ENCODE measurements at regions not wholly inside any gene's neighbourhood (a gene's known extent, or its start where the extent isn't known, plus 50 kb on each side); places are given as distances from the start of the nearest gene placed in this dataset.

GRCh38 chr10:31749981-31750840 lies 178.4 kb downstream of the ARHGAP12 start:
- ATAC-seq (peak in 1 of 2 donors; percentile 5), DNase-seq (no peak)
- TF ChIP-seq CTCF (IDR thresholded peaks at IDR 0.05), result no peak
- H3K27ac ChIP-seq, result peak overlapping the region; percentile 39
- peaks cover 24% of the 10 kb centered on the region for H3K4me1 ChIP-seq
- no peaks in the 10 kb centered on the region for H3K27me3 ChIP-seq (ENCODE audit: low read depth)
- no peaks in the 10 kb centered on the region for H3K9me3 ChIP-seq
- no peaks in the 10 kb centered on the region for H3K36me3 ChIP-seq
- no peak overlapping the region for H3K4me3 ChIP-seq
- intact Hi-C loops (cut with DNase I), result no loop called here

DNA sequence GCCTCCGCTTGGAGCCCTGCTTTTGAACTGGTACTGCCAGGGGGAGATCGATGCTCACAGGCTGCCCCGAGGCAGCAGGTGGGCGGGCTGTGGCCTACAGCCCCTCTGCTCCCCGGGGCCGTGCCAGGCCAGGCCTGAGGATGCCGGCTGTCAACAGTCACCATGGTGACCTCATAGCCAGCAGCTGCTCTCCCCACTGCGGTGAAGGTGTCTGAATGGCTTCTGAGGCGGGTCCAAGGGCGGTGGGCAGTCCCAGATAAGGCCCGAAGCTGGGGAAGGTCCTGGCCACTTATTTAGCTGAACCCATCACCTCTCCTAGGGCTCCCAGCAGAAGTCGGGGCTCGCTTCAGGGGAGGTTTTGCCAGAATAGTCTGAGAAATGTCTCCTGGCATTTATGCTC lies 179.3 kb downstream of the ARHGAP12 start:
- intact Hi-C loops (cut with DNase I), result no loop called here
- H3K4me3 ChIP-seq, result no peak overlapping the region
- DNase-seq (no peak), ATAC-seq (no peak)
- no peaks in the 10 kb centered on the region for H3K36me3 ChIP-seq
- H3K9me3 ChIP-seq, result no peaks in the 10 kb centered on the region
- H3K27me3 ChIP-seq (ENCODE audit: low read depth), result no peaks in the 10 kb centered on the region
- TF ChIP-seq CTCF (IDR thresholded peaks at IDR 0.05), result no peak
- no peak overlapping the region for H3K27ac ChIP-seq
- peaks cover 24% of the 10 kb centered on the region for H3K4me1 ChIP-seq

DNA sequence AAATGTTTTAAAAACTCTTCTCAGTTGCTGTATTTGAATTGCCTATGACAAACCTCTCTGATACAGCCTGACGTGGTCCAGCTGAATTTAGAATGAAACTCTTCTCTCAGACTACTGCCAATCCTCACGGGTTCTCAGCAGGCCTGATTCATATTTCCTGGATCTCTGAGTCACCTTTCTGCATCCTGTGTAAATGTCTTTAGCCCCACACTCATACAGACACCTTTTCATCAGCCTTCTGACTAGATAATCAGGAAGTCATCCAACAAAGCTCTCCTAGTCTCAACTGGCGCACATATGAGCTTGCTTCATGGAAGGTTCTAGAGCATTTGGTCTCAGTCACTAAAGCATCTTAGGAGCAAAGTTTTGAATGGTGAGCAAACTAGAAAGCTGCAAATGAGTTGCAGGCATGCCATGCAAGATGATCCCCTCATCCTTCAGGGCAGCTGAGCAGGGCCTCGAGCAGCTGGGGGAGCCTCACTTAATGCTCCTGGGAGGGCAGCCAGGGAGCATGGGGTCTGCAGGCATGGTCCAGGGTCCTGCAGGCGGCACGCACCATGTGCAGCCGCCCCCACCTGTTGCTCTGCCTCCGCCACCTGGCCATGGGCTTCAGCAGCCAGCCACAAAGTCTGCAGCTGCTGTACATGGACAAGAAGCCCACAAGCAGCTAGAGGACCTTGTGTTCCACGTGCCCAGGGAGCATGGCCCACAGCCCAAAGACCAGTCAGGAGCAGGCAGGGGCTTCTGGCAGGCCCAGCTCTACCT lies 182.8 kb downstream of the ARHGAP12 start:
- ATAC-seq (no peak), DNase-seq (no peak)
- H3K27me3 ChIP-seq (ENCODE audit: low read depth), result no peaks in the 10 kb centered on the region
- H3K4me1 ChIP-seq, result peaks cover 12% of the 10 kb centered on the region
- intact Hi-C loops (cut with DNase I), result no loop called here
- no peak for TF ChIP-seq CTCF (IDR thresholded peaks at IDR 0.05)
- no peak overlapping the region for H3K4me3 ChIP-seq
- H3K27ac ChIP-seq, result no peak overlapping the region
- H3K36me3 ChIP-seq, result no peaks in the 10 kb centered on the region
- H3K9me3 ChIP-seq, result no peaks in the 10 kb centered on the region

DNA sequence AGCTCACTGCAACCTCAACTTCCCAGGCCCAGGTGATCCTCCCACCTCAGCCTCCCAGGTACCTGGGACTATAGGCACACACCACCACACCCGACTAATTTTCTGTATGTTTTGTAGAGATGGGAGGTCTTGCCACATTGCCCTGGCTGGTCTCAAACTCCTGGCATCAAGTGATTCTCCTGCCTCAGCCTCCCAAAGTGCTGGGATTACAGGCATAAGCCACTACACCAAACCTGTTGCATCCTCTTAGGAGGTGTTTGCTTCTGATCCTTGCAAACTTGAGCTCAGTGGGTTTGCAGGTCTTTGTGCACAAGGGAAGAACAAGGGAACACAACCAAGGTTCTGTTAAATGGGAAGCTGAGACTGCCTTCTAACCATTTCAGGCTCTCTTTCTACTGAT lies 184.6 kb downstream of the ARHGAP12 start:
- intact Hi-C loops (cut with DNase I), result no loop called here
- H3K27ac ChIP-seq, result no peak overlapping the region
- no peaks in the 10 kb centered on the region for H3K36me3 ChIP-seq
- no peaks in the 10 kb centered on the region for H3K9me3 ChIP-seq
- no peak overlapping the region for H3K4me3 ChIP-seq
- H3K4me1 ChIP-seq, result peaks cover 3% of the 10 kb centered on the region
- TF ChIP-seq CTCF (IDR thresholded peaks at IDR 0.05), result no peak
- H3K27me3 ChIP-seq (ENCODE audit: low read depth), result no peaks in the 10 kb centered on the region
- DNase-seq (no peak), ATAC-seq (no peak)

GRCh38 chr10:31742255-31742654 lies 186.4 kb downstream of the ARHGAP12 start:
- no peak overlapping the region for H3K27ac ChIP-seq
- intact Hi-C loops (cut with DNase I), result no loop called here
- H3K9me3 ChIP-seq, result no peaks in the 10 kb centered on the region
- no peaks in the 10 kb centered on the region for H3K27me3 ChIP-seq (ENCODE audit: low read depth)
- H3K36me3 ChIP-seq, result no peaks in the 10 kb centered on the region
- DNase-seq (no peak), ATAC-seq (no peak)
- H3K4me3 ChIP-seq, result no peak overlapping the region
- peaks cover 3% of the 10 kb centered on the region for H3K4me1 ChIP-seq
- no peak for TF ChIP-seq CTCF (IDR thresholded peaks at IDR 0.05)
